Superior temporal gyrus (tissue), 1 donor: ENCODE measurements at regions not wholly inside any gene's neighbourhood (a gene's known extent, or its start where the extent isn't known, plus 50 kb on each side); places are given as distances from the start of the nearest gene placed in this dataset.

Source experiments
- DNase-seq: peaks from one replicate; pipeline ENCODE4 v3.0.0-alpha.2; 2016; ENCODE audit errors: extremely low spot score

GRCh38 chr14:97350894-97351731, 553.9 kb downstream of the VRK1 start:
- DNase-seq = no peak

GRCh38 chr14:97353102-97353501, 555.9 kb downstream of the VRK1 start:
- DNase-seq = no peak

GRCh38 chr14:97354119-97354722, 557.0 kb downstream of the VRK1 start:
- no peak for DNase-seq

GRCh38 chr14:97359341-97359740, 562.2 kb downstream of the VRK1 start:
- DNase-seq = no peak

- no peak for DNase-seq
Measured at GRCh38 chr14:97361181-97361580, 564.0 kb downstream of the VRK1 start.

GRCh38 chr14:97361958-97362357, 564.8 kb downstream of the VRK1 start:
- no peak for DNase-seq

GRCh38 chr14:97366400-97366799, 569.2 kb downstream of the VRK1 start:
- no peak for DNase-seq

GRCh38 chr14:97367278-97367677, 570.1 kb downstream of the VRK1 start:
- DNase-seq = no peak

GRCh38 chr14:97368049-97368448, 570.9 kb downstream of the VRK1 start:
- no peak for DNase-seq

DNA sequence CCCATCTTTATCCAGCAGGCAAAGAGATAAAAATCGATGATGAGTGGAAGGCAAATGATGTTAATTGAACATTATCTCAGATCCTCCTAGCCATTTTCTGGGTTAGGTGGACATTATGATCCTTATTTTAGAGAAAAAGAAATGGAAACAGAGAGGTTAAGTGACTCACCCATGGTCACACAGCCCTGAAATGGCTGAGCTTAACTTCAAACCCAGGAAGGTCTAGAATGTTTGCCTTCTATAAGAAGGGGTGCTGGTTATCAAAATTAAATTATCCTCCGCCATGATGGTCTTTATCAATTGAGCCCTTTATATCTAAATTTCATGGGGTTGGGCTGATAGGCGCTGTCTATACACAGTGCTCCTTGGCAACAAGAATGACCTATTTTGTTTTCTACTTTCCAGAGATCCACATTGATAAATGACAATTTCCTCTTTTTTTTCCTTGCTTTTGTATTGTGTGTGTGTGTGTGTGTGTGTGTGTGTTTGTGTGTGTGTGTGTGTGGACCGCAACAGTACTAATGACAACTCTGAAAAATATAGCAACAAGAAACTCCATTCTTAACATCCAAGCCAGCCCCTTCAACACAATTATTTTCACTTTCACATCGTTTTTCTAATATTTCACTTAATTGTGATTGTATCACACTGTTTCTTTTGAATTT, 571.9 kb downstream of the VRK1 start:
- DNase-seq = no peak

GRCh38 chr14:97369901-97370300, 572.7 kb downstream of the VRK1 start:
- DNase-seq = no peak

GRCh38 chr14:97376310-97376709, 579.1 kb downstream of the VRK1 start:
- no peak for DNase-seq

GRCh38 chr14:97377550-97377949, 580.4 kb downstream of the VRK1 start:
- no peak for DNase-seq

GRCh38 chr14:97379091-97379531, 581.9 kb downstream of the VRK1 start:
- no peak for DNase-seq

DNA sequence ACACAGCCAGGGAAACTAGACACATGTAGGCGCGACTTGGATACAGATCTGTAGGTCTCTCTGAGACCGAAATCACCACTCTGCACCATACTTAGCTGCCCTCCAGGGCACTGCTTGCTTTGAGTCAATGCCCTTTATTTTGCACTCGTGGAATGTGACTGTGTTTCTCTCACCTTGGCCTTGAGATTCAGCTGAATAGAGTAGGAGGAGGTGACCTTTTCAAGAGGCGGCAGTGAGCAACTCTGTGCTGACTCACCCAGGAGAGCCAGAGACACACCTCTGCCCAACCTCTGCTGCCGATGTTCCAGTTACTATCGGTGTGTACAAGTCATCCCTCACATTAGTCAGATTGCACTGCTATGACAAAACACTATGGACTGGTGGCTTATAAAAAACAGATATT, 583.4 kb downstream of the VRK1 start:
- DNase-seq = no peak

GRCh38 chr14:97381309-97381708, 584.1 kb downstream of the VRK1 start:
- DNase-seq = no peak

DNA sequence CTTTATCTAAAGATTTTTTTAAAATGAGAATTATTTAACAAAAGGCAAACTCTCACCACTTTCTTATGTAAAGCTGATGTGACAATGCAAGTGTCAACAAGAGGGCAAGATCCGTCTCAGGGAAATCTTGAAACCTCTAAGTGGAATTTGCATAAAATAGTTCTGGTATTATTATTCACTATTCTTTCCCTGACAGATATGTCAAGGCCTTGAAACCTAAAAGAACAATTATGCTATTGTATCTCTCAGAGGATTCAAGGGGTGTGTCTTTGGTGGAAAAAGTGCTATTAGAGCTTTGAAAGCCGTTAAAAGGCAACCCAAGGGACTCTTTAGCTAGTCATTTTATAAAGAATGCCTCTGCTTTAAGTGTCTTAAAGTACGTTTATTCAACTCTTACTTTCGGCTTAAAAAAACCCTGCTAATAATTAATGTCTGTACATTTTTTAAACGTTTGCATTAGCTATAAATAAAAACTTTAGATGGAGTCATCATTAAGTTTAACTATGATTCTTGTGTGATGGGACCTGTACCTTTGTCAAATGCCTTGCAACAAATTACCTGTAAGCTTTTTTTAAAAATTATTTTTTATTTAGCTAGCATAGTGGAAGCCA, 585.5 kb downstream of the VRK1 start:
- no peak for DNase-seq

DNA sequence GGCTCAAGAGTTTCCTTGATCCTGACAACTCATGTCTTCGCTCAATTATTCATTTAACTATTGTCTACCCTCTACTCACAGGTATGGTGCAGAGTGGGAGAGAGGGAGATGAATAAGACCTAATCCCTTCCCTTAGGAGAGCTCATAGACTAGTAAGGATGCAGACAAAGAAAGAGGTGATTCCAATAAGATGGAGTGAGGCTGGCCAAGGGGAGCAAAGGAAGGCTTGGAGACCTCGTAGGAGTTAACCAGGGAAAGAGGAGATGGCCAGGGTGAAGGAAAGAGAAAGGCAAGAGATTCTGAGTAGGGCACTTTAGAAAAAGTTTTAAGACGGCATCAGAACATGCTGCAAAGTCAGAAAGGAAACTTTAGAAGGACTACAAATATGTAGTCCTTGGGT, 588.5 kb downstream of the VRK1 start:
- DNase-seq = no peak

DNA sequence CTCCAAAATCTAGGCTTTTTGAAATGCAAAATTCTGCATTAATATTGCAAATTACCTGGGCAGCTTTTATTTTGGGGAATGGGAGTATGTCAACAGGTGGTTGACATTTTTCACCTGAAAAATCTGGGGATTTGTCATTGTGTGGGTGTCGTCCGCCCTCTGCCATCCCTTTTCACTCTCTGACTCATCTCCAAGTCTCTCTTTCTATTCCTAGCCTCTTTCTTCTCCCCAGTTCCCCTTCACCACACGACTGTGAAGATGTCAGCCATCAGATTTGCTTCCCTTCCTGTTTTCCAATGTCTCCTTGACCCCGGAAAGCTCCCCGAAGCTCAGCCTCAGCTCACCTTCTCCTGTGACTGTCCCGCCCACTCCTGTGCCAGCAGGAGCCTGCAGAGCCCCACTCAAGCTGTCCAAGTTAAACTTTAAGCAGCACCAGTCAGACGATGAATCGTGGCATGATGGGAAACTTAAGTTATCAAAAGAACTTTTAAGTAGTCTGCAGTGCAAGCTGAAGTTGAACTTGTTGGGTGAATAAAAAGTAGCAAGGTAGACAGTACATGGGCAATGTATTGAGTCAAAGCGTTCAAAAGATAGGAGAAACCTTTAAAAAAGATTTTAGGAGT, 590.2 kb downstream of the VRK1 start:
- DNase-seq = no peak

DNA sequence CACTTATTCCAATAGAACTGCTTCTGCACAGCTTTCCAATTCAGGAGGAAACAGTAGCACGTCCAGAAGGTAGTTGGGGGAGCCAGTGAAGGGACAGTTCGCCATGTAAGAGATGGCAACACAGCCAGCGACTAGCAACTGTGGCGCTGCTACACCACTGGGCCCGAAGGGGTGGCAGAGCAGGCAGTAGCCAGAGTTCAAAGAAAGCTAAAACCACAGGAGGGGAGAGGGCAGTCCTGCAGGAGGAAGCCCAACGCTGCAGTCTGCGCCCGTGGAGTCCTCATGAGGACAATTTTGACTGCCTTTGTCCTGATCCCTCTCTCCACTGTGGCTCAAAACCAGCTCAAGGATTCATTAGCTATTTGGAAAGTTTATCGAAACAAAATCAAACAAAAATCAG, 591.2 kb downstream of the VRK1 start:
- no peak for DNase-seq

DNA sequence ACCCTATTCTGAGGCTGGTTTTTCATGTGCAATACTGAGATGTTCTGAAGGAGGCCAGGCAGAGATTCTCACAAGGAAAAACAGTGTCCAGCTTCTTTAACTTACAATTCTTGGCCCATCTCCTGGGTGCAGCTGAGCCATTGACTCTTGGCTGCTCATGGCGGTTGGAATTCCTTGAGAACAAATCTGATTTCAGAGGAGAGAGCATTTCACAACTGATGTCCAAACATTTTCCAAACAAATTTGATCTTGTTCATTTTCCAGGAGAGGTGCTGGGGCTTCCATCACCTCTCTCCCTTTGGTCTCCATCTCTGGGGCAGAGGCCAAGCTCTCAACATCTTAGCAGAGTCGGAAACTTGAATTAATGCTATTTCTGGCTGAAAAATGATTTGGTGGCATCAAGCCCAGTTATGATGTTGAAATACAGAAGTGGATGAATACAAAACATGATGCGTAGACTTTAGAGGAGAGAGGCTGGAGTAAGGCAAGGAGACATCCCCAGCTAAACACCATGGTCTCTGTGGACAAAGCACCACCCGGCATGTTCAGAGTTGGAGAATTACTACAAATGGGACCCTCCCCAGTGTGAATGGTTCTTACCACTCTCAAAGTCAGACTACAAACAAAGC, 593.0 kb downstream of the VRK1 start:
- DNase-seq = no peak

DNA sequence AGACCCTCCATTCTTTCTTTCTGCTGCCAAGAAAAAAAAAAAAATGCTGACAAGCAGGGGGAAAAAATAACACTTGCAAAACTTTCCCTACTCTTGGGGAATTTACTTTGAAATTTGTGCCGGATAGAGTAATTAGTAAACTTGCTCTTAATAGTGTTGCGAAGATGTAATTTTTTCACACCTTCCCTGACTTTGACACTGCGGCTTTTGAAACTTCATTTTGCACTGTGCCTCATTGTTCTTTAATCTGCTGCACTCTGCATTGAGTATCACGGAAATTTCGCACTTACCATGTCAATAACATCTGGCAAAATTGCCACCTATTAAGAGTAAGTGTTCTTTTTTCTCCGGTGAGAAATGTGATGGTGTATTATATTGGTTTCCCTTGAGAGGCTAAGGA, 596.1 kb downstream of the VRK1 start:
- no peak for DNase-seq
